Epithelial cell of proximal tubule (primary cell): ENCODE measurements at regions not wholly inside any gene's neighbourhood (a gene's known extent, or its start where the extent isn't known, plus 50 kb on each side); places are given as distances from the start of the nearest gene placed in this dataset.

Experiments used
- DNase-seq: peaks from one replicate; pipeline ENCODE4 v3.0.0-alpha.2; 2011; ENCODE audit warnings: low read depth
- H3K4me3 ChIP-seq: 2 replicates; pipeline ENCODE4 v1.5.1; 2011; ENCODE audit warnings: low read depth, mild to moderate bottlenecking, low read length
- CTCF ChIP-seq: conservative IDR thresholded peaks from 2 replicates; pipeline ENCODE4 v1.5.1; 2012; ENCODE audit warnings: low read depth, mild to moderate bottlenecking, low read length

GRCh38 chr20:7736336-7736735 lies 203.9 kb downstream of the HAO1 start:
- DNase-seq: no peak
- no peak for TF ChIP-seq CTCF
- no peak overlapping the region for H3K4me3 ChIP-seq

DNA sequence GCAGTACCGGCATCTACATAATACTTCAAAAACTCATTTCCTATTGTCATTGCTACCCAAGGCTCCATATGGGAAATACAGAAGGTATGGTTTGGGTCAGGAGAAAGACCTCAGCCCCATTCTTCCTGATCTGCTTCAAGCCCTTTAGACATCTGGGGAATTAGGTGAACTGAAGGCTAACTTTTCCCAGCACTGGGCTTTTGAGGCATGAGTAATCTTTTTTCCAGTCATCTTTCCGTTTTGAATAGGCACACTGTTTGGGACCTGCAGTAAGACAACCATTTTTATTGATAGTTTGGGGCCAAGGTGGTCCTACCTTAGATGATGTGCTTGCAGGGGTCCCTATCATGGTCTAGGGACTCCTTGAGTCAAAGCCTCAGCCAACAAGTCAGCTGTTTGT lies 198.4 kb downstream of the HAO1 start:
- DNase-seq: no peak
- no peak for TF ChIP-seq CTCF

DNA sequence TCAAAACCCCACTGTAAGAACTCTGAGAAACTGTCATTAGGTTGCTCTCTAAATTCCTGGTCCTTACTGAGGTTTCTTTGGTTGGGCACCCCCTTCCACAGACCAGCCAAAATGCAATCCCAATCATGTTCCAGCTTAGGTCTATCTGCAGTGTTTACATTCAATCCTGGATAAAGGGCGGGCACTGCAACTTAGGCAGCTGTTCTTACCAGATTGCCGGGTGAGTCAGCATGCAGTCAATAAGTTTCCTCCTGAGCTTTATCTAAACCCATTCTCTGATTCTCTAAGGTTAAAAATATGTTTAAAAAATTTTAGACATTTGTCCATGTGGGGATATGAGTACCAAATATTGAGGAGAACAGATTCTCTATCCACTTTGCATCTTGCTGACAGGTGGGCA lies 197.8 kb downstream of the HAO1 start:
- TF ChIP-seq CTCF: no peak
- no peak overlapping the region for H3K4me3 ChIP-seq
- no peak for DNase-seq

More for the DNA sequence above, 198.4 kb downstream of the HAO1 start:
- H3K4me3 ChIP-seq: no peak overlapping the region

DNA sequence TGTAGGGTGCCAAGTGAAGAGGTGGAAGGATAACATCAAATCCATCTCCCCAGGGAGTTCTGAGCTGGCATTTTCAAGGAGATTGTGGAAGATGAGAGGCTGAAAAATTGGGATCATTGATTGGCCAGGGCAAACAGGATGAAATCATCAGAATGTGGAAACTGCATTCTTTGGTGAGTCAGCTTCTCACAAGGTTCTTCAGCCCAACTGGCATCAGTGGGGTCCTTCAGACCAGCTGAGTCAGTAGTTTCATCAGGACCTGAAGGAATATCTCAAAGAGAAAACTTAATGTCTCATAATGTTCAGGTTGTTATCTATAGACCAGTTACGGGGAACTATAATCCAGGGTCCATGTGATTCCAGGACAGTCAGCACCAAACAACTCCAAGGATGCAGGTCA lies 195.8 kb downstream of the HAO1 start:
- no peak overlapping the region for H3K4me3 ChIP-seq
- TF ChIP-seq CTCF: no peak
- peak; percentile 30 for DNase-seq

GRCh38 chr20:7748624-7749023 lies 191.6 kb downstream of the HAO1 start:
- no peak overlapping the region for H3K4me3 ChIP-seq
- no peak for TF ChIP-seq CTCF
- no peak for DNase-seq

DNA sequence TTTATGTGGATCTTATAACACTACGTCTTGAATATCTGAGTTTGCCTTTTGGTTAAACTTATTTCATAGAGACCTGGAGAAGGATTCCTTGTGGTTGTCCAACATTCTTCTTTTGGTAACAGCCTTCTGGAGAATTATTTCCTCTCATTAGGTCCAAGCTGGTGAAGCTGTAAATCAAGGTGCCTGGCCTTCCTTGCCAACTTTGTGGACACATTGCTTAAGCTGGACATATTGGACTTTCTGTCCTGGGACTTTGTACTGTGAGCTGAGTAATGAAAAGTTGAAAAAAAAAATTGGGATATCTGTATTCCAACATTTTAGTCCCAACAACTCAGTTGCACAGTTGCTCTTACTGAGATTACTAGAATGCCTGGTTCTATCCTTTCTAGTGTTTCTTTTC lies 186.2 kb downstream of the HAO1 start:
- no peak for DNase-seq
- TF ChIP-seq CTCF: no peak

GRCh38 chr20:7758406-7758805 lies 181.9 kb downstream of the HAO1 start:
- H3K4me3 ChIP-seq: no peak overlapping the region
- no peak for TF ChIP-seq CTCF
- no peak for DNase-seq

More for the DNA sequence above, 186.2 kb downstream of the HAO1 start:
- no peak overlapping the region for H3K4me3 ChIP-seq
